ENCODE measurements at regions not wholly inside any gene's neighbourhood (a gene's known extent, or its start where the extent isn't known, plus 50 kb on each side); places are given as distances from the start of the nearest gene placed in this dataset.

DNA sequence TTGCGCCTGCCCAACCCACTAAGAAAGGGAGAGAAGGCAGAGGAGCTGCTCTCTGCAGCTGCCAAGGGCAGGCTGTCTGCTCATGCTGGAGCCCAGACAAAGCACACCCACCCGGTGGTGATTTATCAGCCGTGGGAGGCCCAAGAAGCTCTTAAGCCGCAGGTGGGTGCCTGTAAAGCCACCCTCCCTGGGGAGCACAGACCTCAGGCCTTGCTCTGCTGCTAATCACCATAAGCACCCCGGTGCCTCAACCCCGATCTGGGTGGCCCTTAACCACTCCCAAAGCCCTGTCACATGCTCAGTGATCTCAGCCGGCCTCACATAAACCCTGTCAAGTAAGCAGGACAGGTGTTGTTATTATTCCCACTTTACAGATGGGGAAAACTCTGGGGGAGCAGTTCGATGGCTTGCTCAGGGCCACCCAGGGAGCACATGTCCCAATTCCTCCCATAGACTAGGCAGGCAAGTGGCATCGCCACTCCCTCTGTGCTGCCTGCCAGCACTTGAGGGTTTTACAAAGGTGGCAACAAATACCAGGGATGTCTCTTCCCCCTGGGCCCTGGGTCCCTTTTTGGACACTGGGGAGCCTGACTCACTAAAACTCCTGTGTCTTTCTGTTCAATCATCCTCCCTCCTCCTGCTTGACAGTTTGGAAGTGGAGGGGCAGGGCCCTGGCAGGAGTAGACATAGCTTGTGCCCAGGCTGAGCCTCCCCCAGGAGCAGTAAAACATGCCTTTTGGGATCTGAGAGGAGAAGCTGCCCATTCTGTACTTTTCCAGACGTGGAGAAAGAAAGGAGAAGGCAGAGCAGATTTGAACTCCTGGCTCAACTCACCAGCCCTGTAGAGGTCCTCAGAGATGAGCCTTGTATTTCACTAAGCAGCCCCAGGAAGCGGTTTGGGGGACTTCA is 299.3 kb downstream of the SOX9 start:
- TF ChIP-seq POLR2A (IDR thresholded peaks at IDR 0.05; ENCODE audit: low read length) (no peak), GATA1 (IDR thresholded peaks at IDR 0.05; ENCODE audit: low read depth, low read length) (no peak)
